OCI-LY7 (cell line): ENCODE measurements at regions not wholly inside any gene's neighbourhood (a gene's known extent, or its start where the extent isn't known, plus 50 kb on each side); places are given as distances from the start of the nearest gene placed in this dataset.

Experiments used
- BruUV-seq: library from RNA; stranded (reverse); fragments of 400-500 nt; replicated peaks from 2 replicates; lab custom pipeline; 2021; lab: Mats Ljungman, UMichigan
- CTCF ChIA-PET: fragments of 300-600 bp; sonication (Branson Sonifier 250); formaldehyde crosslinking; loops from one replicate; lab custom pipeline; 2022; ENCODE audit warnings: antibody characterized with exemption; ENCODE audit not compliant: unreplicated experiment; lab: Charles Lee
- POLR2A ChIA-PET: fragments of 300-600 bp; sonication (Branson Sonifier 250); formaldehyde crosslinking; loops from one replicate; lab custom pipeline; 2022; ENCODE audit warnings: antibody characterized with exemption; lab: Charles Lee
- DNase-seq: peaks from one replicate; pipeline ENCODE4 v3.0.0-alpha.2; 2015; ENCODE audit warnings: low spot score
- H2AFZ ChIP-seq: fragments of 200-600 bp; sonication (generic), shearing (Covaris generic); 2 replicates; pipeline ENCODE4 v1.6.1; 2014; ENCODE audit warnings: mild to moderate bottlenecking, antibody characterized with exemption, low read length, moderate library complexity
- H3K27ac ChIP-seq: fragments of 200-600 bp; sonication (generic); 2 replicates; pipeline ENCODE4 v1.5.1; 2014; ENCODE audit warnings: mixed run types, low read depth, mild to moderate bottlenecking, moderate library complexity, low read length, inconsistent platforms; ENCODE audit not compliant: poor library complexity, severe bottlenecking
- H3K36me3 ChIP-seq: fragments of 200-600 bp; sonication (generic); 2 replicates; pipeline ENCODE4 v1.6.1; 2014; ENCODE audit warnings: mild to moderate bottlenecking, antibody characterized with exemption, low read length, moderate library complexity, mixed read lengths; ENCODE audit not compliant: insufficient read depth
- H3K4me1 ChIP-seq: fragments of 200-600 bp; sonication (generic); 2 replicates; pipeline ENCODE4 v1.5.1; 2014; ENCODE audit warnings: mild to moderate bottlenecking, low read length; ENCODE audit not compliant: insufficient read depth, poor library complexity, severe bottlenecking
- H3K4me2 ChIP-seq: fragments of 200-600 bp; sonication (generic); 2 replicates; pipeline ENCODE4 v1.6.1; 2014; ENCODE audit warnings: mild to moderate bottlenecking, low read length
- H3K4me3 ChIP-seq: fragments of 200-600 bp; sonication (generic); 2 replicates; pipeline ENCODE4 v1.5.1; 2014; ENCODE audit warnings: mild to moderate bottlenecking, low read depth, low read length; ENCODE audit not compliant: poor library complexity, severe bottlenecking
- H3K79me2 ChIP-seq: fragments of 200-600 bp; sonication (generic); 2 replicates; pipeline ENCODE4 v1.6.1; 2016; ENCODE audit warnings: low read depth, mild to moderate bottlenecking, low read length, moderate library complexity, mixed read lengths; ENCODE audit not compliant: insufficient read depth
- H3K9me2 ChIP-seq: fragments of 200-600 bp; sonication (generic); 2 replicates; pipeline ENCODE4 v1.6.1; 2016; ENCODE audit warnings: mild to moderate bottlenecking, low read length, mixed read lengths; ENCODE audit not compliant: insufficient read depth
- H3K9me3 ChIP-seq: fragments of 200-600 bp; sonication (generic); 2 replicates; pipeline ENCODE4 v1.6.1; 2014; ENCODE audit warnings: mild to moderate bottlenecking, mixed run types, low read length, mixed read lengths
- H4K20me1 ChIP-seq: fragments of 200-600 bp; sonication (generic); 2 replicates; pipeline ENCODE4 v1.6.1; 2014; ENCODE audit warnings: mild to moderate bottlenecking, antibody characterized with exemption, low read length, moderate library complexity, mixed read lengths; ENCODE audit not compliant: insufficient read depth
- EZH2phosphoT487 ChIP-seq: fragments of 200-600 bp; sonication (generic); IDR thresholded peaks from 2 replicates; pipeline ENCODE4 v1.6.1; 2018; ENCODE audit warnings: low read depth, borderline replicate concordance, mild to moderate bottlenecking, mixed run types, antibody characterized with exemption, low read length, moderate library complexity, mixed read lengths
- intact Hi-C: fragments of 100-400 bp; cut with micrococcal nuclease; formaldehyde crosslinking; loops from one replicate; pipeline ENCODE4 v1.10.0; 2022; ENCODE audit not compliant: unreplicated experiment
- TF ChIP-seq, protein P1 (sequence below): fragments of 200-600 bp; sonication (generic); conservative IDR thresholded peaks from 2 replicates; pipeline ENCODE4 v1.5.1; 2014; ENCODE audit warnings: mild to moderate bottlenecking, antibody characterized with exemption, low read length, moderate library complexity, mixed read lengths

DNA sequence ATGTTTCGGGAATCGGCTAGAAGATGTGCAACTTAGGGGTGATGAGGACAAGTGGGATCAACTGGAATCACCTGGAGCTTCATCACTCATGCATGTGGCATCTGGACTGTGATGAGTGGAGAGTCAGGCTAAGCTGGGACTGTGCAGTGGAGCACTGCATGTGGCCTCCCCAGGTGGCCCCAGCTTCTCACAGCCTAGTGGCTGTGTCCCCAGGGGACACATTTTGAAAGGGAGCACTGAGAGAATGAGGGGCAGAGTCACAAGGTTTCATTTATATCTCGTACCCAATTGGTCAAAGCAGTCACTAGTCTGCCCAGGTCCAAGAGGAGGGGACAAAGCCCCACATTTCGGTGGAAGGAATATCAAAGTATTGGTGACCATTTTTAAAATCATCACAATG is 54.8 kb upstream of the TCF7L2 start:
- CTCF ChIA-PET = no interaction called here
- H3K9me3 ChIP-seq = no peaks in the 10 kb centered on the region
- TF ChIP-seq, protein P1, sequence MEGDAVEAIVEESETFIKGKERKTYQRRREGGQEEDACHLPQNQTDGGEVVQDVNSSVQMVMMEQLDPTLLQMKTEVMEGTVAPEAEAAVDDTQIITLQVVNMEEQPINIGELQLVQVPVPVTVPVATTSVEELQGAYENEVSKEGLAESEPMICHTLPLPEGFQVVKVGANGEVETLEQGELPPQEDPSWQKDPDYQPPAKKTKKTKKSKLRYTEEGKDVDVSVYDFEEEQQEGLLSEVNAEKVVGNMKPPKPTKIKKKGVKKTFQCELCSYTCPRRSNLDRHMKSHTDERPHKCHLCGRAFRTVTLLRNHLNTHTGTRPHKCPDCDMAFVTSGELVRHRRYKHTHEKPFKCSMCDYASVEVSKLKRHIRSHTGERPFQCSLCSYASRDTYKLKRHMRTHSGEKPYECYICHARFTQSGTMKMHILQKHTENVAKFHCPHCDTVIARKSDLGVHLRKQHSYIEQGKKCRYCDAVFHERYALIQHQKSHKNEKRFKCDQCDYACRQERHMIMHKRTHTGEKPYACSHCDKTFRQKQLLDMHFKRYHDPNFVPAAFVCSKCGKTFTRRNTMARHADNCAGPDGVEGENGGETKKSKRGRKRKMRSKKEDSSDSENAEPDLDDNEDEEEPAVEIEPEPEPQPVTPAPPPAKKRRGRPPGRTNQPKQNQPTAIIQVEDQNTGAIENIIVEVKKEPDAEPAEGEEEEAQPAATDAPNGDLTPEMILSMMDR = no peak

DNA sequence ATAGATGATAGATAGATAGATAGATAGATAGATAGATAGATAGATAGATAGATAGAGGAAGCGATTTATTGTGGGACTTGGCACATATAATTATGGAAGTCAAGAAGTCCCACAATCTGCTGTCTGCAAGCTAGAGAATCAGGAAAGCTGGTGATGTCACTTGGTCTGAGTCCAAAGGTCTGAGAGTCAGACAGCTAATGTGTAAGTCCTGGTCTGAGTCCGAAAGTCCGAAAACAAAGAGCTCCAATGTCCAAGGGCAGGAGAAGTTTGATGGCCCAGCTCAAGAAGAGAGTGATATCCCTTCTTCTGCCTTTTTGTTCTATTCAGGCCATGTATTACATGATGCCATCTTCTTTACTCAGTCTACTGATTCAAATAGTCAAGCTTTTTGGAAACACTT is 53.8 kb upstream of the TCF7L2 start:
- CTCF ChIA-PET = no interaction called here
- Histone ChIP-seq H3K4me3 (no peak overlapping the region), H3K9me2 (no peaks in the 10 kb centered on the region), H3K4me2 (no peak overlapping the region), H3K79me2 (no peaks in the 10 kb centered on the region), H3K9me3 (no peaks in the 10 kb centered on the region), H3K36me3 (no peaks in the 10 kb centered on the region), H3K27ac (no peak overlapping the region), H4K20me1 (no peaks in the 10 kb centered on the region), H2AFZ (no peak overlapping the region), H3K4me1 (no peaks in the 10 kb centered on the region)
- POLR2A ChIA-PET = interaction anchor here (1.5 kb wide), 1 partner anchor 15 kb away, joined by 3 read pairs; no protein-coding TSS in a partner anchor
- TF ChIP-seq EZH2phosphoT487 = no peak
- TF ChIP-seq, protein P1 = no peak
- intact Hi-C loops = no loop called here
- DNase-seq = no peak
- no TSS peak for BruUV-seq

More for the DNA sequence above, 54.8 kb upstream of the TCF7L2 start:
- no peaks in the 10 kb centered on the region for H3K4me1 ChIP-seq
- no peaks in the 10 kb centered on the region for H4K20me1 ChIP-seq
- H3K9me2 ChIP-seq = no peaks in the 10 kb centered on the region
- no peak overlapping the region for H2AFZ ChIP-seq
- no peaks in the 10 kb centered on the region for H3K36me3 ChIP-seq
- no peak overlapping the region for H3K4me3 ChIP-seq
- no peak for DNase-seq
- intact Hi-C loops = no loop called here
- H3K4me2 ChIP-seq = no peak overlapping the region
- H3K79me2 ChIP-seq = no peaks in the 10 kb centered on the region
- POLR2A ChIA-PET = interaction anchor here (0.6 to 1.5 kb wide), 2 partner anchors 14 to 227 kb away, joined by 3 read pairs; no protein-coding TSS in a partner anchor
- H3K27ac ChIP-seq = no peak overlapping the region
- BruUV-seq = no TSS peak

DNA sequence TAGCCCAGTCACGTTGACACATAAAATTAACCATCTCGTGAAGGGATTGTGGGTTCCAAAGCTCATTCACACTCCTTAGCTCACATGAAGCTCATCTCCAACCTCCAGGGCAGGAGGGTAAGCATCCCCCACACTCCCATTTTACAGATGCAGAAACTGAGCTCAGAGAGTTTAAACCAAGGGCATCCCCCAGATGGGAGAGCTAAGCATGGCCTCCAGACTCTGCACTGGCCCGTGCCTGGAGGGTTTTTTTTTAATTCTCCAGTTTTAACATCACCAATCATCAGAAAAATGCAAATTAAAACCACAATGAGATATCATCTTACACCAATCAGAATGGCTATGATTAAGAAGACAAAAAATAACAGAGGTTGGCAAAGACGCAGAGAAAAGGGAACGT is 53.3 kb upstream of the TCF7L2 start:
- H3K4me2 ChIP-seq = no peak overlapping the region
- H3K36me3 ChIP-seq = no peaks in the 10 kb centered on the region
- TF ChIP-seq EZH2phosphoT487 = no peak
- TF ChIP-seq, protein P1 = no peak
- no peak overlapping the region for H3K4me3 ChIP-seq
- intact Hi-C loops = no loop called here
- H3K27ac ChIP-seq = no peak overlapping the region
- ChIA-PET POLR2A (interaction anchor here (1.5 kb wide), 1 partner anchor 16 kb away, joined by 3 read pairs; no protein-coding TSS in a partner anchor), CTCF (no interaction called here)
- no peaks in the 10 kb centered on the region for H4K20me1 ChIP-seq
- H3K79me2 ChIP-seq = no peaks in the 10 kb centered on the region
- no peaks in the 10 kb centered on the region for H3K9me2 ChIP-seq
- no peaks in the 10 kb centered on the region for H3K4me1 ChIP-seq
- no TSS peak for BruUV-seq
- H2AFZ ChIP-seq = no peak overlapping the region
- DNase-seq = no peak
- H3K9me3 ChIP-seq = no peaks in the 10 kb centered on the region
